GM21381 (cell line): ENCODE measurements at regions not wholly inside any gene's neighbourhood (a gene's known extent, or its start where the extent isn't known, plus 50 kb on each side); places are given as distances from the start of the nearest gene placed in this dataset.

Experiments used
- ATAC-seq: cut with Tn5 transposase; IDR thresholded peaks from one replicate; pipeline ENCODE4 v1.9.1; 2021; ENCODE audit warnings: mild to moderate bottlenecking, moderate library complexity; ENCODE audit not compliant: unreplicated experiment

DNA sequence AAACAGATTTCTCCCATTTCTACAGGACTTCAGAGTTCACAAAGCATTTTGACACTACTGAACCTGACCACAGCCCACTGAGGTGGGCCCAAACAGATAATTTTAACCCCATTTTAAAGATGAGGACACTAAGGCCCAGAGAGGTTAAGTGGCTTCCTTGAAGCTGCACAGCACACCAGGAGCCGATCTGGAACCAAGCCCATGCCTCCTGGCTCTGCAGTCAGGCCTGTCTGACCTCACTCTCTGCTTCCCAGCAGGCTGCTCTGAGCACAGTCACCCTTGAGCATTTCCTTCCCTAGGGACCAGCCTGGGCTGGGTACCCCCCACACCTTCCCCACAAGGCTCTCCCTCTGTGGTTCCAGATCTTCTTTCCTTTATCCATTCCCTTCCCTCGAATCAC lies 252.2 kb downstream of the ENGASE start:
- ATAC-seq: no peak

DNA sequence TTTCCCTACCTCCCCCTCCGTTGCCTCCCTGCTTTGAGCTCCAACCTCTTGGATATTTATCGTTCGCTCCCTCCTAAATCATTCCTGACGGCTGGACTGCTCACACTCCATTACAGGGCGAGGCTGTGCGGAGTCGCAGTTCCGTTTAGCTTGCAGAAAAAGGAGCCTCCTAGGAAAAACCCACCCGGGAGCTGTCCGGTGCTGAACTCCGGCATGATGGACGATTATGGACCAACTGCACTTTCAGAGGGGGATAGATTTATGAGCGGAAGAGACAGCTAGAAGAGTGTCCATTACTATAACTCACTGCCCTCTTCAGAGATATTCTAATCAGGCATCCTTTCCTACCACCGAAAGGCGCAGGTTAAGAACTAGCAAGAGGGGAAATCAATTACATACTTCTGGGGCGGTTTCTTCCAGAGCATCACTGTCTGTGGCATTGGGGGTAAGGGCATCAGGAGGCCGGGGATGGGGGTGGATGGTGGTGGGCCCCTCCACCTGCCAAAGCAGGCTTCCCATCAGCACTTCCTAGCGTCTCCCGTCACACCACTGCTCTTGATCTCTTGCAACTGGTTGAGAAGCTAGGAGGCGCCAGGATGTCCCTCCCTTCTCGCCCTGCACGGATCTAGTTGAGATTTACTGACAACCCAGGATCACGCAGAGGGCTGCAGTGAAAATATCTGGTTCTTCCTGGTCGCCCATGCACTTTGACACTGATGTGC lies 251.2 kb downstream of the ENGASE start:
- no peak for ATAC-seq

DNA sequence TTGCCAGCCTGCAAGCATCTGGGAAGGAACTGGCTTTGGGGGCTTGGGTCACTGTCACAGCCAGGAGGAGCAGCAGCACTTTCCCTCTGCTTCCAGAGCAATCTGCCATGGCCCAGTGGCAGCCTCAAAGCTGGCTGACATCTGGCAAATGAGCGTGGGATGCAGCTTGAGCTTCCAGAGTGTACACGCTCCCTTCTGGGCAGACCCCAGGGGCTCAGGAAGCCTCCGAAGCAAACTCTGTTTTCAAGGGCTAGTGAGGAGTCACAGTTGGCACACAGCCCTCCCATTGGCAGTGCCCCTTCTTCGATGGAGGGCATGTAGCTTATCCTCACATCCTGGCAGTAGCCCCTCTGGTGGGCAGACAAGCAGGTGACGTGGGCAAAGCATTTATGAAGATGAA lies 249.6 kb downstream of the ENGASE start:
- no peak for ATAC-seq

DNA sequence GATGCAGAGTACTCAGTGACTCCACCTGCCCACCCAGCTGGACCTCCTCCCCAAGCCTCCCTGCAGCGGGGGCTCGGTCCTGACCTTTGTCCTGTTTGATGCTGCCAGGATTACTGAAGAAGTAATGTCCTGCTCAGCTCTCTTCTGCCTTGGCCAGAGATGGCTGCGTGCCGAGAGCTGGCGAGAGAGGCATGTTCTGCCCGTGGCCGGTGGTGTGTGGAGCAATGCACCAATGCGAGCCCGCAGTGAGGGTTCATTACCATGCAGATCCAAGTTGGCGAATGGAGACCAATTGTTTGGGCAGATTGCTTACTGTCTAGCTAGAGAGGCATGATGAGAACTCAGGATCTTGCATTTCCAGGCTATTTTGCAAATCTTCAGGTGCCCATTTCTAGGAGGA lies 248.9 kb downstream of the ENGASE start:
- no peak for ATAC-seq

DNA sequence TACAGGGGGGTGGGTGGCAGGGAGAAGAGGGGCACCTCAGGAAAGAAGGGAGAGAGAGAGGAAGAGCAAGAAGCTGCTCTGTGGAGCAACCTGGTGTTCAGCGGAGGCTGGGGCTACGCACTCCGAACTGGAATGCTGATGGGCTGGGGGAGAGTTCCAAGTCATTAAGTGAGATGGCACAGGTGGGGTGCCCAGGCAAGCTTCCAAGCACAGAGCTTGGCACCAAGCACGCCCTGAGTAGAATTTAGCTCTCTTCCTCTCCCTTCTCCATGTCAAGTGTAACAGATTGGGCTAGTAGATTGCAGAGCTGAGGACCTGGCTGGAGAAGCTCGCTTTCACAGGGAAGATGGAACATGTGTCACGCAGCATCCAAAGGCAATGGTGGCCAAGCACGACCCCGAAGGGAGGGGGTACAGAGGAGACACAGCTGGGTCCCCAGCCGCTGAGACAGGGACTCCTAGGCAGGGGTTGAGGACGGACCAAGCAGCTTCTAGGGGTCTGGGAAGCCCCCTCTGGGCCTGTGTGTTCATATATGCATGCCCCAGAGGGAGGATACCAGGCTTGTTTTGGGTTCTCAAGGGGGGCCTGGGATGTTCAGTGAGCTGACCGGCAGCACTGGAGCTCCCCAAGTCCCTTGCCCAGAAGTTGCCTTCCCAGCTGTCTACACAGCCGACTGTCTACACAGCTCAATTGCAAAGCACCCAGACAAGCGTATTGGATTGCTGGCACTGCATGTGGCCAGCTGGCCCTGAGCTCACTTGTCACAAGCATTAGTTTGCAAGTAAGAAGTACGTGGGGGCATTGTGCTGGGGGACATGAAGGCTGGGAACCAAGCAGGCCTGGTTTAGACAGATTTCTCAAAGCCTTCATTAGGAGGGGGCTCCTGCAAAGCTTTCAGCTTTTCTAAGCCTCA lies 247.8 kb downstream of the ENGASE start:
- ATAC-seq: no peak

DNA sequence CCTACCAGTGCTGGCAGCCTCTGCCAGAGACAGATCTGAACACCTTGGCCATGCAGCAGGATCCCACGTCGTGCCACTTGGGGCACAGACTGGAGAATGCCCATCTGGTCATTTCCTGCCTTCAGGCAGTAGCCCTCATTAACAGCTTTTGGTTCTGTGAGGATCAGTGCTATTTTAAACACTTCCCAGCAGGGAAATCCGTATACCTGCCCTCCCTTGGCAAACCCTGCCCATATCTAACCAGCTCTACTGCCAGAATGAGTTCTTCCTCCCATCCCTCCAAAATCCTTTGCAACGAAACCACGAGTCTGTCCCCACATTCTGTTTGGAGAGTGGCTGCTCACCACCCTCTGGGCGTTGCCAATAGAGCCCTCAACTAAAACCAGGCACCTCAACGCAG lies 245.7 kb downstream of the ENGASE start:
- ATAC-seq: no peak

DNA sequence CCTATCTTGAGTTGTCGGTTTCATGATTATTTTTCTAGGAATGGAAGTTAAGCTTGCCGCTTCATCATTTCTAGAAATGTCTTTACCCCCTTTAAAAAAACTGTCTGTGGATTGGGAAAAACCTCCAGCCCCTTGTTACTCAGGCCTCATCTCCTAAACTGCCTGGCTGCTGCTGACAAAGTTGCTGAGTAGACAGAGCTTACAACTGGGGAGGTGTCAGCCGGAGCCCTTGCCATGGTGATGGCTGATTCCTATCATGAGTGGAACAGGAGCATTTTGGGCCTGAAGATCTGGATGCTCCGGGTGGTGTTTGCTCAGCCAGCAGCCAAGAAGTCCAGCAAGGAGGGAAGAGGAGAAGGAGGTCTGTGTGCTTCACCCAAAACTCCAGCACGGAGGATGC lies 243.3 kb downstream of the ENGASE start:
- ATAC-seq: no peak

DNA sequence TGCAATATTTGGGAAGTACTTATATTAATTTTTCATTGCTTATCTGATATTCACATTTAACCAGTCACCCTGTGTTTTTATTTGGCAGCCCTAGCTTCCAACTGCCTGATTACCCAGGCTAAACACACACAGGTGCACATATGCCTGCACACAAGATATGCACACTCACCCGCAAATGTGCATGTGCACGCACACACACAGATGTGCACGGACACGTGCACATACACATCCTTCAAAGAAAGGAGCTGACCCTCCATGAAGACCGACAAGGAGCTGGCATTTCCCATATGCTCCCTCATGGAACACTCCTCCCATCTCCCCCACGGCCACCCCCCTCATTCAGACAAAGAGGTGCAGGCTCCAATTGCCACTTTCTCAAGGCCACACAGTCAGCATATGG lies 242.2 kb downstream of the ENGASE start:
- no peak for ATAC-seq

DNA sequence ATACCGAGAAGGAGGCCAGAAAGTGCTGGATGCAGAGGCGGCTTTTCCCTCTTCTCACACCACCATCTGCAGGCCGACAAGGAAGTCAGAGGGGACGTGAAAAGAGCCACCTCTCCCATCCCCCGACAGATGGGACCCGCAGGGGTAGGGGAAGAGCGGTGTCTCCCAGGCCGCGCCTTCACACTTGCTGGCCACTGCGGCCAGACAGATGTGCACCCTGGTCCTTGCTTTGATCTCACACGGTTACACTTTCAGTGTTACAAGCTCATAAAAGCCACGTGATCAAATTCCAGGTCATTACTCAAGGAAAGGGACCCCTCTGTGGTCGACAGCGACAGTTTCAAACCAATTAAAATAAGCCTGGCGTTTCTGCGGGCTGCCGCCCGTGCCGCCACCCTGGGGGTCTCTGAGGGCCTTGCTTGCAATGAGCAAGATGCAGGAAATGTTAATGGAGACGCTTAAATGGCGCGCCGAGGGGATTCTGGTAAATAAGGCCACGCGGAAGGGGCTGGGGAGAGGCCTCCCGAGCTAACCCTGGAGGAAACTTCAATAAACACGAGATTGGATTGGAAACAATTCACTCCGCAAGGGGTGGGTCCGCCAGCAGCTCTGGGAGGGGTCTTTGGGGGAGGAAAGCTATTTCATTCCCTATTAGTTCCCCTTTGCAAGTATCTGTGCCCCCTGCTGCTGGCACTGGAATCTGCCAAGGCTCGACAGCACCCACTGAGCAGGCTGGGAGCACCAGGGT lies 240.9 kb downstream of the ENGASE start:
- ATAC-seq: no peak

DNA sequence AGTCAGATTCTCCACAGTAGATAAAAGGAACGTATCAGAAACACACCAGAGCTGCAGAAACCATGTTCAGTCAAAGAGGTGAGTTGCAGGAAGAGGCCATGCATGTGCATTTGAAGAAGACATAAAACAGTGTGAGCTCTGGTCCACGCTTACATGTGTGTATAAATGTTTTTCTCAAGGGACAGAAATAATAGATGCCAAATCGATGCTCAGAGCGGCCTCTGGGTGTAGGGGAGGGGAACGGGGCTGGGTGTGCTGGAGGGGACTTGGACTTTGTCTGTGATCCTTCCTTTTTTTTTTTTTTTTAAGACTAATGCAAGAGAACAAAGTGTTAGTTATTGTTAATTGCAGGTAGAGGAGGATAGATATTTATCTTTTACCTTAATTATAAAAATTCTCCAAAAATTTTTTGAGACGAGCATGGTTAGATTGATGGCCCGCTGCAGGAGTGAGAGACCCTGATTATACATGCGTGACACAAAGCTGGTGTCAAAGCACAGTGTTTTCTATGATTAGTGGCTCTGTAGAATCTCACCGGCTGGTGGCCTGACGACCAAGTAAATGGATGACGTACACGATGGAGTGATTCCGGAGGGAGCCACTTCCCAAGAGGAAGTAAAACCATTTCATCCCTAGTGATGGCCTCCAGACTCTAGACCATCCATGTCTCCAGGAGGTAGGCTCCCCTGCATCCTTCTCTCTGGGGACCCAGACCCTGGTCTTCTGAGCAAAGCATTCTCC lies 240.2 kb downstream of the ENGASE start:
- no peak for ATAC-seq

DNA sequence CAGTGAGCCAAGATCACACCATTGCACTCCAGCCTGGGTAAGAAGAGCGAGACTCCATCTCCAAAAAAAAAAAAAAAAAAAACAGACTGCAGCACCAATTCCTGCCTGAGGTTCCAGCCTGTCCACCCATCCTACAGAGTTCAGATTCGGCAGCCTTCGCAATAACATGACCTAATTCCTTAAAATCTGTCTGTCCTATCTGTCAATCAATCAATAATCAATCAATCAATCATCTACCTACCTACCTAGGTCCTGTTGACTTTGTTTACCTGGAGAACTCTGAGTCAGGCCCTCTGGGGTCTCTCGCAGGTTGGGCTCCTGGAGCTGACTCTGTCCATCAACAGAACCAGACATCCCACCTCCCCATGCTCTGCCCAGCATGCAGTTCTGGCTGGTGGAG lies 236.7 kb downstream of the ENGASE start:
- no peak for ATAC-seq

DNA sequence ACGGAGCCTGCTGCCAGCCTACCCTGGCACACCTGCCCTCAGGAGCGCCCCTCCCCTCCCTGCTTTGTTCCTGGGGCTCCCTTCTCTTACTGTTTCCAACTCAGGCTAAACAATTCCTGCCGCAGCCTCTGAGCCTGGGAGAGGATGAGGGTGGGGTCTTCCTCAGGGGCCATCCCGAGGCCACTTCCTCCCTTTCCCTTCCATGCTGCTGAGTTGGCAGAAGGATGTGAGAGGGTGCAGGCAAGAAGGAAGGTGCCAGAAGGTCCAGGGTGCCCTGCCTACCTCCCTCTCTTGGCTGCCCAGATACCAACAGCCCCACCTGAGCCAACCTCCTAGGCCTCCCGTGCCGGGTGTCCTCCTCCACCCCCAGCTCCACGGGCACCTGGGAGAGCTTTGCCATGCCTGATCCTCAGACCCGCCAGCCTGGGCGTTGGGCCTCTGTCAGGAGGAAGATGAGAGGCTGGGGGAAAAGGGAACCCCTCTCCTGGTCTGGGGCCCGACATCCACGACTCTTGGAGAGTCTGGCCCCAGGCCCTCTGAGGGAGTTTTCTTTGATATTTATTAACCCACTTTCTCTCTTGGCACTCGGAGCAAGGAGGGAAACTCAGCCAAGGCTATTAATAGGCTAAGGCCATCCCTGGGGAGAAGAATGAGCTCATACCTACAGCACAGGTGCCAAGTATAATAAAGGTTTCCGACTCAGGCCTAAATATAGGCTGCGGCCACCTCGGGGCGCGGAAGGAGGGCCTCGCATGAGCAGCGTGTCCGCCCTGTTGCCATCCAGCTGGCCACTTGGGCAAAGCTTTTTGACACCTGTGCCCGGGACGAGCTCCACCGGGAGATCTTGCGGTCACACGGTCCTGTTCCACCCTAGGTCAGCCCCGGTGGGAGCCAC lies 232.0 kb downstream of the ENGASE start:
- ATAC-seq: no peak

DNA sequence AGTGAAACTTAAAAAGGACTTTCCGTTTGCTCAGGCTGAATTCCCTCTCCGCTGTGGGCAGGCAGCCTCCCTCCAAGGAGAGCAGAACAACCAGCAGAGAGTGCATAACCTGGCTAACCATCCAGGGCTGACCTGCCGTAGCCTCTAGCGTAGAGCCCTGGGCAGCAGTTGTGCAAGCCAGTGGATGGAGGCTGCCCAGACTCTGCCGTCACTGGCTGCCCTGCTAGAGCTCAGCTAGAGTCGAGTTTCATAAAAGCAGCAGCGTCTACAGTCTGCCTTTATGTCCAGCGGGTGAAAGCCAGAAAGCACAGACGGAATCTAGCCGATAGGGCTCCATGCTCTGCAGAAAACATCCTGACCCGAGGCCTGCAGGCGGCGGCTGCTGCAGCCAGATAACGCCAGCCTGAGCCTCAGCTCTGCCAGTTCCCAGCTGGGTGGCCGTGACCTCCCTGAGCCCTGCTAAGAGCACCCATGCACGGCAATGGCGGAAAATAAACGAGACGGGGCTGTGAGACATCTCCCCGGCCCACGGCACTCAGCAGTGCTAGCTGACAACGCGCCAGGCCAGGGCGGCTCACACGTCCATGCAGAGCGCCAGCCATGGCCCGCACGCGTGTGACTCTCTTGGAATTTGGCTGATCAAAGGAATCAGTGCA lies 231.3 kb downstream of the ENGASE start:
- no peak for ATAC-seq

DNA sequence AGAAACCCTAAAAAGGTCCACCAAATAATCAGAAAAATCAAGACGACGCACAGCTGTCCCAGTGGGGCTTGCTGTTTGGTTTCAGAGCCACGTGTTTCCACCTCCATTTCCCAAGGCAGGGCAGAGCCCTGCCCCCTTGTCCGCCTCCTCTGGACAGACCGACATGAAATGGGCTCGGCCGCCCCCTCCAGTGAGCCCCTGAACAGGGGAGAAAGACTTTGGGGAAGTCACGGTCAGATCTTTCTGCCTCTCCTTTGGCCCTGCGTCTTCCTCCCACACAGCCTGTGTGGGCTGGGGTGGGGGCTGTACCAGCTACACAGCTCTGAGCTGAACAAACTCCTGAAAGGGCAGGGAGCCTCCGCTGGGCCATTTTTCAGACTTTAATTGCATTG lies 230.7 kb downstream of the ENGASE start:
- ATAC-seq: no peak

DNA sequence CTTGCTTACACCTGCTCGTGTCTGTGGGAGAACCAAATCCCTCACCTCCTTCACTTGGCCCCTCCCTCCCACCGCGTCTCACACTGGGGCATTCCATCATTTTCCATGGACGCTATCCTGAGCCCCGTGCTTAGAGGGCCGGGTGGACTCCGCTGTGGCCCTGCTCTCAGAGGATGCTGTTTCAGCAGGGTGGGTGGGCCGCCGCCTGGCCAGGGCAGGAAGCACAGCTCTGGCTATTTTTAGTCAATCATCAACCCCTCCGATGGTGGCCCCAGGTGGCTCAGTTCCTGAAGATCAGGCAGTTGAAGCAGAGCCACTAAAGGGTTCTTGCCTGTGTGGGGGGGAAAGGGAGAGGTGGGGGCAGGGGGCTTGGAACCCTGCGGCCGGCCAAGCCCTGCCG lies 230.3 kb downstream of the ENGASE start:
- ATAC-seq: no peak

DNA sequence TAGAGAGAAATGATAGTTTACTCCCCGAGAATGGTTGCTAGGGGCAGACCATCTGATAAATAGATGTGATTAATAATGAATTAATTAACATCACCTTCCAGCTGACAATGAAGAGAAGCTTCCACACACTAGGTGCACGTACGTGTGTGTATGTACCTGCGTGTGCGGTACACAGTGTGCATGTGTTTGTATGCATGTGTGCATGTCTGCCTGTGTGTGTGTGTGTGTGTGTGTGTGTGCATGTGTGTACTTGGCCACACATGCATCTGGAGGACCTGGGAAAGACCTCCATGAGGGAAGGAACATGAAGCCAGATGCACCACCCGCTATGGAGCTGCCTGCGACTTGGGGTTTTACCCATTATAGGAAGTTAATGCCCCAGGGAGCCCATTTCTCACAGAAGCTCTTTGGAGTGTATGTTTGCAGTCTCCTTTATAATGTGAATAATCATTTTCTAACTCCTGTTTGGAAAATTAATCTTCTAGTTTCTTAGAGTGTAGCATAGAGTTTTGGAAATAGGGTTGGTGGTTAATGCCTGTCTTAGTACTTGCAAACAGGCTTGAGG lies 229.1 kb downstream of the ENGASE start:
- no peak for ATAC-seq

DNA sequence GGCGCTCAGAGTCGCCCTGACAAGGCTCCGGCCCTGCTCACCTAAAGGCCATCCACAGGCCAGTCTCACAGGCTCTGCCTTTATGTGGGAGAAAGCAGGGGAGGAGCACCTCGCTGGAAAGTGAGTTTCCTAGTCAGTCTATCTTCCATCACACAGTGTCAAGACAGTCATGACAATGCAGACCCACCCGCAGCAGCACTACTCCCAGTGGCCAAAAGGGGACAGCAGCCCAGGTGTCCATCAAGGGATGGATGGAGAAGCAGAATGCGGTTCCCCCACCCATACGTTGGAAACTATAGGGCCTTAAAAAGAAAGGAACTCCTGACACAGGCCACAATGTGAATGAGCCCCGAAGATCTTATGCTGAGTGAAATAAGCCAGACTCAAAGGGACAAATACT lies 226.8 kb downstream of the ENGASE start:
- ATAC-seq: no peak

DNA sequence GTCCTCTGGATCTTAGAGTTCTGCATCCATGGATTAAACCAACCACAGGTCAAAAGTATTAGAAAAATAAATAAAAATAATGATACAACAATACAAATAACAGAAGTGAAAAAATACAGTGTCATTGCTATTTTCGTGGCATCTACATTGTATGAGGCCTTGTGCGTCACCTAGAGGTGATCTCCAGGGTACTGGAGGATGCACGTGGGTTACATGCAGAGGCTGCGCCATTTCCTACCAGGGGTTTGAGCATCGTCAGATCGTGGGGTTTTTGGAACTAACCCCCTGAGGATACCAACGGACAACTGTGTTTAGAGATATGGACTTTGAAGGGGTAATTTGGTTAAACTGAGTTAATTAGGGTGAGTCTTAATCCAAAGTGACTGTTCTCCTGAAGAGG lies 224.7 kb downstream of the ENGASE start:
- no peak for ATAC-seq

DNA sequence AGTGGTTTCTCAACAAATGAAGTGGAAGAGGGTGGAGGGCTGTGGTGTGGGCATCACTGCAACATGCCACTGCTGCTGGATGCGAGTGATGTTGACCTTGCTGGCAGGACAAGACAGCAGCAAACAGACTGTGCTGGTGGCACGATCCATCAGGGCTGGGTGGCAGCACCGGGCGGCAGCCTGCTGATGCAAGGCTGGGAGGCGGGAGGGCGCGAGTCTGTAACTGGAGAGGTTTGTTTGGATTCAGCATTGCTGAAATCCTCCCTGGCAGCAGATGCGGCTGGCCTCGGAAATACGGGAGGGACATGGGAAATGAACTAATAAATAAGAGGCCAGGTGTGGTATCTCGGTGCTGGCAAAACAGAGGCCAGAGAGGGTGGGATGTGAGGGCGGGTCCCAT lies 224.2 kb downstream of the ENGASE start:
- no peak for ATAC-seq
